ENCODE measurements at regions not wholly inside any gene's neighbourhood (a gene's known extent, or its start where the extent isn't known, plus 50 kb on each side); places are given as distances from the start of the nearest gene placed in this dataset.

DNA sequence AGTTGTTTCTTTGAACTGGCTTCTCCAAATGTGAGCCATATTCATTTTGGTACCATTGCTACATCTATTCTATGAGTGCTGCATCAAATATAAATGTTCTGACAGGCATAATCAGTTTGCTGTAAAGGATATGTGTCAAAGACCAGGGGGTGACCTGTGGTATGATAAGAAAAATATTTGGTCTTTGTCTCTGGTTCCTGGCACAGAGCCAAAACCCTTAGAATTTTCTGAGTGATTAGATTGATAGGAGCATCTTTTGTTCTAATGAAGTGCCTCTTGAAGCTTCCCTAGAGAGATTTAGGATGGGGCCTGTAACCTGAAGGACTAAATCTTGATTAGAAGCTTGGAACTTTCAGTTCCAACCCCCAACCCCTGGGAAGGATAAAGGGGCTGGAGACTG, 256.3 kb downstream of the NNT start:
- Histone ChIP-seq H3K36me3 (no peaks in the 10 kb centered on the region), H3K9me3 (no peaks in the 10 kb centered on the region), H3K27ac (no peak overlapping the region), H3K4me1 (no peaks in the 10 kb centered on the region), H3K4me3 (no peak overlapping the region), H3K27me3 (no peaks in the 10 kb centered on the region)
- DNase-seq: no peak
- intact Hi-C loops (cut with DNase I; ENCODE audit: low total_unique reads): no loop called here
- TF ChIP-seq POLR2A (IDR thresholded peaks at IDR 0.05): no peak
- TF ChIP-seq, protein P1, sequence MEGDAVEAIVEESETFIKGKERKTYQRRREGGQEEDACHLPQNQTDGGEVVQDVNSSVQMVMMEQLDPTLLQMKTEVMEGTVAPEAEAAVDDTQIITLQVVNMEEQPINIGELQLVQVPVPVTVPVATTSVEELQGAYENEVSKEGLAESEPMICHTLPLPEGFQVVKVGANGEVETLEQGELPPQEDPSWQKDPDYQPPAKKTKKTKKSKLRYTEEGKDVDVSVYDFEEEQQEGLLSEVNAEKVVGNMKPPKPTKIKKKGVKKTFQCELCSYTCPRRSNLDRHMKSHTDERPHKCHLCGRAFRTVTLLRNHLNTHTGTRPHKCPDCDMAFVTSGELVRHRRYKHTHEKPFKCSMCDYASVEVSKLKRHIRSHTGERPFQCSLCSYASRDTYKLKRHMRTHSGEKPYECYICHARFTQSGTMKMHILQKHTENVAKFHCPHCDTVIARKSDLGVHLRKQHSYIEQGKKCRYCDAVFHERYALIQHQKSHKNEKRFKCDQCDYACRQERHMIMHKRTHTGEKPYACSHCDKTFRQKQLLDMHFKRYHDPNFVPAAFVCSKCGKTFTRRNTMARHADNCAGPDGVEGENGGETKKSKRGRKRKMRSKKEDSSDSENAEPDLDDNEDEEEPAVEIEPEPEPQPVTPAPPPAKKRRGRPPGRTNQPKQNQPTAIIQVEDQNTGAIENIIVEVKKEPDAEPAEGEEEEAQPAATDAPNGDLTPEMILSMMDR (IDR thresholded peaks at IDR 0.05): no peak

DNA sequence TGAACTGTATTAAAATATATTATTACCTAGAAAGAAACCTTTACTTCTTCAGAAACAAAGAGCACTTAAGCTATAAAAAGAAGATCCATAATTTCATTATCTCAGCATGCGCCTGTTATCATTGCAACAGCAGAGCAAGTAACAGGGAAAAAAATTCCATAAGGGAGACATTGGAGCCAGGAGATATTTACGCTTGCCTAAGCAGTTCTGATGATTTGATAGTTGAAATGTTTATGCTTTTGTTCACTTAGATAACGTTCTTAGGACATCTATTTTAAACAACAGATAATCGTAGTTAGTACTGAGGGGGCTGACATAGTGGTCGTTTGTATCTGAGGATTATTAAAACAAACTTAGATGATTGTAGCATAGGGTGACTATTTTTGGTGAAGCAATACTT, 252.5 kb downstream of the NNT start:
- no peaks in the 10 kb centered on the region for H3K9me3 ChIP-seq
- intact Hi-C loops (cut with DNase I; ENCODE audit: low total_unique reads): no loop called here
- no peak for TF ChIP-seq POLR2A (IDR thresholded peaks at IDR 0.05)
- TF ChIP-seq, protein P1 (IDR thresholded peaks at IDR 0.05): no peak
- no peaks in the 10 kb centered on the region for H3K27me3 ChIP-seq
- H3K27ac ChIP-seq: no peak overlapping the region
- no peak overlapping the region for H3K4me3 ChIP-seq
- DNase-seq: no peak
- no peaks in the 10 kb centered on the region for H3K36me3 ChIP-seq
- H3K4me1 ChIP-seq: no peaks in the 10 kb centered on the region

DNA sequence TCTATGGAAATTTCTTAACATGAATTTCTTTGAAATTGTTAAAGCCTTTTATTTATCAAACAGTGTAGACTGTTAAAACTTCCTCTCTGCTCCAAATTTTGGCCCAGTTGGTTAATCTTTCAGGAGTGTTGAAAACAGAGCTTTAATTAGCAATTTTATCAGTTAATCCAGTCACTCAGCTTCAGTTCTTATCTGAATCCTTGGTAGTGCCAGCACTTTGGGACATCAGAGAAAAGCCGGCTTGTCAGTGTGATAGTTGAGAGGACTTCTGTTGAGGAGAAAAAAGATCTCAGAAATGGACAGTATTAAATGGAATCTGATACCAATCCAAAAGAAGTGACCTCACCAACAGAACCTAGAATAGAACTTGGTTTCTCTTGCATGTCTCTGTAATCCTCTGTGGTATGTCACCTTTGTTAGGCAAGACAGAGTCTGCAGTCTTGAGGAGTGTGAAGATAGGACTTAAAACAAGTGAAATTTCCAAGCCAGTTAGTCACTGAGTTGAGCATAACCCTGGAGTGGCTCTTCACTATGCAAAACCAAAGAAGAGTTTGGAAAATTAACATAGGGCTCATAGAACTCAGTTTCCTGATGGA, 251.8 kb downstream of the NNT start:
- TF ChIP-seq POLR2A (IDR thresholded peaks at IDR 0.05): no peak
- TF ChIP-seq, protein P1 (IDR thresholded peaks at IDR 0.05): no peak
- Histone ChIP-seq H3K4me3 (no peak overlapping the region), H3K4me1 (no peaks in the 10 kb centered on the region), H3K27me3 (no peaks in the 10 kb centered on the region), H3K36me3 (no peaks in the 10 kb centered on the region), H3K9me3 (no peaks in the 10 kb centered on the region), H3K27ac (no peak overlapping the region)
- no peak for DNase-seq
- intact Hi-C loops (cut with DNase I; ENCODE audit: low total_unique reads): no loop called here

DNA sequence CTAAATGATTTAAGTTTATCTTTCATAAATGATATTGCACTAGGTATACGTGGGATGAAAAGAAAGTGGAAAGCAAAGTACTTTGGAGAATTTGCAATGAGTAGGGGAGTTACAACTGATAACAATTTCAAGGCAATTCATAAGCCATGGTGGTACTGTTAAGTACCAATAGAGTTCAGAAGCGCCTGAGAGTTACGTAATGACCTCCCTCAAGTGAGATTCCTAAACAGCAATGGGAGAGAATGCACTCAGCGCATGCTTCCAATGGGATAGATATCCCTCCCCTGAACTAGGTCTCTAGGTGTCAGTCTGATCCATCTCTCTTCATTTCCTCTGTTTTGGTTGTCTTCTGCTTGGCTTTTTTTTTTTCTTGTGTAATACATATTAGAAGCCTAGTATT, 249.3 kb downstream of the NNT start:
- H3K27me3 ChIP-seq: no peaks in the 10 kb centered on the region
- no peaks in the 10 kb centered on the region for H3K4me1 ChIP-seq
- H3K9me3 ChIP-seq: no peaks in the 10 kb centered on the region
- no peak for DNase-seq
- no peak for TF ChIP-seq POLR2A (IDR thresholded peaks at IDR 0.05)
- TF ChIP-seq, protein P1 (IDR thresholded peaks at IDR 0.05): no peak
- no peak overlapping the region for H3K27ac ChIP-seq
- no peaks in the 10 kb centered on the region for H3K36me3 ChIP-seq
- intact Hi-C loops (cut with DNase I; ENCODE audit: low total_unique reads): no loop called here
- H3K4me3 ChIP-seq: no peak overlapping the region

DNA sequence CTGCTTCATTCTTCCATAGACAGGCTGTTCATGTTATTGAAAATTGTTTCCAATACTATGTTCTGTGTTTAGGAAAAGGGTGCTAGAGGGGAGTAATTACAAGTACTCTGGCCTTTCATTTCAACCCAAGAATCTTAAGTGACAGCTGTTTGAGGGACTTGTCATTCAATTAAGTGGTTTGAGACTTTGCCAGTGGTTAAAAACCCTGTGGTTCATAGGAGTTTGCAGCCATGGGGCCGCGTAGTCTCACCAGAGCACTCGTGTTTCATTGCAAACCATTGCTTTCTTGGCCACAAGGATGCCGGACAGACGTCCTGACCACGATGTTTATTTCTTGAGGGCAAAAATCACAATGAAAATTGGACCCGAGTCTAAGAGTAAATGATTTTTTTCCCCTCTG, 248.8 kb downstream of the NNT start:
- no peak for TF ChIP-seq POLR2A (IDR thresholded peaks at IDR 0.05)
- TF ChIP-seq, protein P1 (IDR thresholded peaks at IDR 0.05): no peak
- intact Hi-C loops (cut with DNase I; ENCODE audit: low total_unique reads): no loop called here
- DNase-seq: no peak
- no peaks in the 10 kb centered on the region for H3K27me3 ChIP-seq
- H3K36me3 ChIP-seq: no peaks in the 10 kb centered on the region
- H3K4me1 ChIP-seq: no peaks in the 10 kb centered on the region
- H3K9me3 ChIP-seq: no peaks in the 10 kb centered on the region
- no peak overlapping the region for H3K4me3 ChIP-seq
- no peak overlapping the region for H3K27ac ChIP-seq

Measured in uterus (tissue), 3 donors.